ENCODE measurements at regions not wholly inside any gene's neighbourhood (a gene's known extent, or its start where the extent isn't known, plus 50 kb on each side); places are given as distances from the start of the nearest gene placed in this dataset.

DNA sequence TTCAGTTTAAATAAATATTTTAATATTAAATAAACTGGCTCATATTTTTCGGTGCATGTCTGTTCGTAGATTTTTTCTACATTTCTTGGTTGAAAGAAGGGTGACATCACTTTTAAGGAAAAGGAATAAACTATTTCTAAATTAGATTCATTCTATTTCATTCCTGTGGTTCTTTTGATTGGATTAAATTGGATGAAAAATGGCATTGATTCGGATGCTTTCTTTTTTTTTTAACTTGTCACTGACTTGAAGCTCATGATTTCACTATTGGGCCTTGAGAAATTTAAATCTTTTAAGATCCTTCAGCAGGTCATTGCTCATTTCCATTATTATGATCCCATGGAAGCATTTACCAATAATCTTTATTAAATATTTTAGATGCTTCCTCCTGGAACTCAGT, 113.1 kb upstream of the RASSF8 start:
- no peaks in the 10 kb centered on the region for H3K36me3 ChIP-seq

DNA sequence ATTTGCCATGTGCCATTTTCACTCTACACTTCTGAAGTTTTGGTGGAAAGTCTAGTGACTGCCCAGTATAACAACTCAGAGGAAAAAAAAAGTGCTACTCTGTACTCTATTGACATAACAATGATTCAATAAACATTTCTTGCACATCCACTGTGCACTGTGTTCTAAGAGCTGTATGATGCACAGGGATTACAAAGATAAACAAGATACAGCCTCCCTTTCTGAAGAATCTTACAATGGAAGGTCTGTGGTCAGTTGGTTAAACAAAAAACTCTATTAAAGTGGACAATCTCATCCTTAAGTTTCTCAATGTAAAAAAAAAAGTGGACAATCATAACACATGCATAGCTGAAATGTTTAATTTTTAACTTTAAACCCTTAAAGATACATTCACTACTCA, 105.7 kb upstream of the RASSF8 start:
- TF ChIP-seq, protein P1, sequence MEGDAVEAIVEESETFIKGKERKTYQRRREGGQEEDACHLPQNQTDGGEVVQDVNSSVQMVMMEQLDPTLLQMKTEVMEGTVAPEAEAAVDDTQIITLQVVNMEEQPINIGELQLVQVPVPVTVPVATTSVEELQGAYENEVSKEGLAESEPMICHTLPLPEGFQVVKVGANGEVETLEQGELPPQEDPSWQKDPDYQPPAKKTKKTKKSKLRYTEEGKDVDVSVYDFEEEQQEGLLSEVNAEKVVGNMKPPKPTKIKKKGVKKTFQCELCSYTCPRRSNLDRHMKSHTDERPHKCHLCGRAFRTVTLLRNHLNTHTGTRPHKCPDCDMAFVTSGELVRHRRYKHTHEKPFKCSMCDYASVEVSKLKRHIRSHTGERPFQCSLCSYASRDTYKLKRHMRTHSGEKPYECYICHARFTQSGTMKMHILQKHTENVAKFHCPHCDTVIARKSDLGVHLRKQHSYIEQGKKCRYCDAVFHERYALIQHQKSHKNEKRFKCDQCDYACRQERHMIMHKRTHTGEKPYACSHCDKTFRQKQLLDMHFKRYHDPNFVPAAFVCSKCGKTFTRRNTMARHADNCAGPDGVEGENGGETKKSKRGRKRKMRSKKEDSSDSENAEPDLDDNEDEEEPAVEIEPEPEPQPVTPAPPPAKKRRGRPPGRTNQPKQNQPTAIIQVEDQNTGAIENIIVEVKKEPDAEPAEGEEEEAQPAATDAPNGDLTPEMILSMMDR (IDR thresholded peaks at IDR 0.05): no peak
- Histone ChIP-seq H3K36me3 (no peaks in the 10 kb centered on the region), H3K4me3 (no peak overlapping the region), H3K27me3 (no peaks in the 10 kb centered on the region), H3K4me1 (no peaks in the 10 kb centered on the region), H3K9me3 (no peaks in the 10 kb centered on the region), H3K27ac (no peak overlapping the region)
- no peak for DNase-seq
- intact Hi-C loops (cut with DNase I; ENCODE audit: low total_unique reads): no loop called here

More for the DNA sequence above, 113.1 kb upstream of the RASSF8 start:
- intact Hi-C loops (cut with DNase I; ENCODE audit: low total_unique reads): no loop called here
- DNase-seq: no peak
- Histone ChIP-seq H3K9me3 (no peaks in the 10 kb centered on the region), H3K27ac (no peak overlapping the region), H3K27me3 (no peaks in the 10 kb centered on the region), H3K4me1 (peaks cover 0 to 12% (median 3%) of the 10 kb centered on the region in 4 donors), H3K4me3 (no peak overlapping the region)
- TF ChIP-seq, protein P1 (IDR thresholded peaks at IDR 0.05): no peak

DNA sequence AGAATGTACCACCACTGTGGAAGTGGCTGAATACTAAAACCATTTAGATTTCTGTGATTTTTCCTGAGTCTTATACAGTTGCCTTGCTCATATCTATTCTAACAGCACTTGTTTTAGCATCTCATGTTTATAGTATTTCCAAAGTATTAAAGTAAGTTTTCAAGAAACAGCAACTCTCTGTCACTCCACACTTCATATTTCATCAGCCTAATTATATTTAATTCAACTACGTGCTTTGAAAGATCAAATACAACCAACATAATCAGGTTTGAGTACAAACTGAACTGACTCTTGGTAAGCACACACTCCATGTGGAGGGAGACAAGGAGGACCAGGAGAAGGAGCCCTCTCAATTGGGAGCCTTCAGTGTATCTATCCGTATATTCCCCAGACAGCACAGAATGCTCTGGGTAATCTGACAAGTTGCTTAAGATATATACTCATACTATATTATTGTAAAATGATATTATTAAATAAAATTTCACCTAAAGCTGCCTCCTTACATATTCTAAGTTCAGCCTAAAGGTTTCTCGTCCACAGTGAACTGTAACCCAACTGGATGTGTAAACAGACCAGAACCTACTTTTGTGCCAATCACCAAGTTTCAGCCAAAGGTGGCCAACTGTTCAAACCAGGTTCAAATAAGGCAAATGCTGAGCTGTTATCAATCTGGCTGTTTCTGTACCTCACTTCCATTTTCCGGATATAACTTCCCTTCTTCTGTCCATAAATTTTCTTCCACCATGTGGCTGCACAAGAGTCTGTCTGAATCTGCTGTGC, 105.0 kb upstream of the RASSF8 start:
- no peaks in the 10 kb centered on the region for H3K4me1 ChIP-seq
- TF ChIP-seq, protein P1 (IDR thresholded peaks at IDR 0.05): no peak
- no peak overlapping the region for H3K27ac ChIP-seq
- DNase-seq: no peak
- intact Hi-C loops (cut with DNase I; ENCODE audit: low total_unique reads): no loop called here
- H3K4me3 ChIP-seq: no peak overlapping the region
- H3K9me3 ChIP-seq: no peaks in the 10 kb centered on the region
- no peaks in the 10 kb centered on the region for H3K36me3 ChIP-seq
- H3K27me3 ChIP-seq: no peaks in the 10 kb centered on the region

DNA sequence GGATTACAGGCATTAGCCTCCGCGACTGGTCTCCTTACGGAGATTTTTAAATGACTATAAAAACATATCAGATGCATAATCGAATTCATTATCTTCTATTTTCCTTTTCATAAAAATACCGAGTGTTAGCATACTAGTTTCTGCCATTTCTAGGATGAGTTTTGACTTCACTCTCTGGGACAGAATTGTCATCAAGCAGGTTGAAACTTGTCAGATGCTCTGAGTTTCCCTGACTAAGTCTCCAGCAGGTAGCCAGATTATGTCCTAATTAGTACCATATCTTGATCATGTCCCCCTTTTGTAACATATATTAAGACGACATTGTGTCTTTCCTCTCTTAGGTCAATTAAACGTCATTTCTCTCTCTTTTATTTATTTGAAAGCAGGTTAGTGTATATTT, 103.5 kb upstream of the RASSF8 start:
- no peaks in the 10 kb centered on the region for H3K27me3 ChIP-seq
- TF ChIP-seq, protein P1 (IDR thresholded peaks at IDR 0.05): no peak
- intact Hi-C loops (cut with DNase I; ENCODE audit: low total_unique reads): no loop called here

DNA sequence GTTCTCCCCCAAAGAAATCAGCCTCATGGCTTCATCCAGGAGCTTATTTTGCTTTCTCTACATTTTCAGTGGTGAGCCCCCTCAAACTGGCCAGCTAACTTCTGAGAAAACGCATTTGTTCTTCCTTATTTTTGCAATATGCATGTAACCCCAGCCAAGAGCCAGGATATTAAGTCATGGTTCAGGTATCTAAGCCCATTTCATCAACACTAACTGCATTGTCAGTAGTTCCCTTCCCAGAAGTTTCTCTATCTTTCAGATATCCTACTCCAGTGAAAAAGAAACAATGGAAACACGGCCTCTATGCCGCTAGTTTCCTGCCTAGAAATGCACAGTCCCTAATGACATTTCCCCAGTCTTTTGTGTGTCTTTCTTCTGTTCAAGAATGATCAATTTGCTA, 102.8 kb upstream of the RASSF8 start:
- no peak overlapping the region for H3K4me3 ChIP-seq
- no peaks in the 10 kb centered on the region for H3K36me3 ChIP-seq
- TF ChIP-seq, protein P1 (IDR thresholded peaks at IDR 0.05): no peak
- no peaks in the 10 kb centered on the region for H3K27me3 ChIP-seq
- no peaks in the 10 kb centered on the region for H3K4me1 ChIP-seq
- no peaks in the 10 kb centered on the region for H3K9me3 ChIP-seq
- intact Hi-C loops (cut with DNase I; ENCODE audit: low total_unique reads): no loop called here
- H3K27ac ChIP-seq: no peak overlapping the region
- no peak for DNase-seq

More for the DNA sequence above, 103.5 kb upstream of the RASSF8 start:
- Histone ChIP-seq H3K4me3 (no peak overlapping the region), H3K4me1 (no peaks in the 10 kb centered on the region), H3K9me3 (no peaks in the 10 kb centered on the region), H3K27ac (no peak overlapping the region), H3K36me3 (no peaks in the 10 kb centered on the region)
- no peak for DNase-seq

Data from tibial artery (tissue), 4 donors.